NCI-H1694 treated with DMSO at 0.1 percent for 48 hours (cell line): ENCODE measurements at regions not wholly inside any gene's neighbourhood (a gene's known extent, or its start where the extent isn't known, plus 50 kb on each side); places are given as distances from the start of the nearest gene placed in this dataset.

Experiments used
- DNase-seq: peaks from one replicate; lab custom pipeline; 2025; lab: John Stamatoyannopoulos, UW

GRCh38 chr1:98068016-98068415 lies 147.2 kb upstream of the DPYD start:
- no peak for DNase-seq

- DNase-seq: no peak
Measured at GRCh38 chr1:98066911-98067310, 146.1 kb upstream of the DPYD start.

- no peak for DNase-seq
Measured at GRCh38 chr1:98059620-98060019, 138.8 kb upstream of the DPYD start.

GRCh38 chr1:98058676-98059075 lies 137.8 kb upstream of the DPYD start:
- no peak for DNase-seq

- DNase-seq: no peak
Measured at GRCh38 chr1:98057236-98057910, 136.5 kb upstream of the DPYD start.

GRCh38 chr1:98056781-98057180 lies 135.9 kb upstream of the DPYD start:
- DNase-seq: no peak

GRCh38 chr1:98055457-98055856 lies 134.6 kb upstream of the DPYD start:
- DNase-seq: no peak

- DNase-seq: no peak
Measured at GRCh38 chr1:98054786-98055185, 134.0 kb upstream of the DPYD start.

- DNase-seq: no peak
Measured at GRCh38 chr1:98054367-98054701, 133.5 kb upstream of the DPYD start.

- peak; percentile 29 for DNase-seq
Measured at GRCh38 chr1:98053471-98054366, 132.9 kb upstream of the DPYD start.

GRCh38 chr1:98051065-98051675 lies 130.3 kb upstream of the DPYD start:
- peak; percentile 91 for DNase-seq

- peak; percentile 79 for DNase-seq
Measured at GRCh38 chr1:98049370-98050135, 128.7 kb upstream of the DPYD start.

GRCh38 chr1:98048751-98049325 lies 128.0 kb upstream of the DPYD start:
- peak; percentile 45 for DNase-seq

GRCh38 chr1:98048244-98048643 lies 127.4 kb upstream of the DPYD start:
- DNase-seq: peak; percentile 62

- DNase-seq: no peak
Measured at GRCh38 chr1:98047171-98047570, 126.3 kb upstream of the DPYD start.

GRCh38 chr1:98045767-98046641 lies 125.2 kb upstream of the DPYD start:
- DNase-seq: no peak

- no peak for DNase-seq
Measured at GRCh38 chr1:98045211-98045766, 124.5 kb upstream of the DPYD start.

- no peak for DNase-seq
Measured at GRCh38 chr1:98044766-98045165, 123.9 kb upstream of the DPYD start.

GRCh38 chr1:98044071-98044697 lies 123.3 kb upstream of the DPYD start:
- DNase-seq: no peak

- peak; percentile 98 for DNase-seq
Measured at GRCh38 chr1:98035602-98036002, 114.8 kb upstream of the DPYD start.
